ENCODE measurements at regions not wholly inside any gene's neighbourhood (a gene's known extent, or its start where the extent isn't known, plus 50 kb on each side); places are given as distances from the start of the nearest gene placed in this dataset.
"Not testable (repeated sequence)": the region's sequence is repeated elsewhere in the genome, so short reads cannot be mapped to it uniquely, and the experiment has no call there.

- H3K27ac ChIP-seq = no peak overlapping the region
- no peak overlapping the region for H3K4me3 ChIP-seq
- H3K27me3 ChIP-seq = peaks cover 4% of the 10 kb centered on the region
- no peaks in the 10 kb centered on the region for H3K4me1 ChIP-seq
- H3K9me3 ChIP-seq = no peaks in the 10 kb centered on the region
- TF ChIP-seq CTCF (IDR thresholded peaks at IDR 0.05) = no peak
- no peak for TF ChIP-seq EP300 (IDR thresholded peaks at IDR 0.05)
- TF ChIP-seq POLR2AphosphoS5 (IDR thresholded peaks at IDR 0.05) = no peak
- DNase-seq (ENCODE audit: low spot score in 2 of 2) = no peak
- 28% methylated on average over 12 of the region's 12 CpGs for WGBS
- H3K36me3 ChIP-seq = no peaks in the 10 kb centered on the region
Measured at GRCh38 chr6:163860287-163861081, 446.0 kb downstream of the QKI start.

GRCh38 chr6:163858870-163859269 is 444.4 kb downstream of the QKI start:
- not testable (repeated sequence) for H3K27me3 ChIP-seq; H3K27ac ChIP-seq; DNase-seq (ENCODE audit: low spot score in 2 of 2); H3K9me3 ChIP-seq; H3K4me3 ChIP-seq; H3K4me1 ChIP-seq; H3K36me3 ChIP-seq
- 94% methylated on average over 5 of the region's 5 CpGs for WGBS

GRCh38 chr6:163857421-163857820 is 442.9 kb downstream of the QKI start:
- Histone ChIP-seq H3K9me3 (peaks cover 2% of the 10 kb centered on the region), H3K4me1 (no peaks in the 10 kb centered on the region), H3K36me3 (no peaks in the 10 kb centered on the region), H3K27me3 (peaks cover 4% of the 10 kb centered on the region), H3K4me3 (no peak overlapping the region), H3K27ac (no peak overlapping the region)
- no peak for DNase-seq (ENCODE audit: low spot score in 2 of 2)
- 95% methylated on average over 2 of the region's 2 CpGs for WGBS
- TF ChIP-seq POLR2AphosphoS5 (IDR thresholded peaks at IDR 0.05) = no peak
- TF ChIP-seq EP300 (IDR thresholded peaks at IDR 0.05) = no peak
- TF ChIP-seq POLR2A (IDR thresholded peaks at IDR 0.05) = no peak
- TF ChIP-seq CTCF (IDR thresholded peaks at IDR 0.05) = no peak

- H3K36me3 ChIP-seq = no peaks in the 10 kb centered on the region
- H3K27me3 ChIP-seq = no peaks in the 10 kb centered on the region
- TF ChIP-seq CTCF (IDR thresholded peaks at IDR 0.05) (no peak), EP300 (IDR thresholded peaks at IDR 0.05) (no peak), POLR2A (IDR thresholded peaks at IDR 0.05) (no peak), POLR2AphosphoS5 (IDR thresholded peaks at IDR 0.05) (no peak)
- H3K27ac ChIP-seq = no peak overlapping the region
- H3K9me3 ChIP-seq = peaks cover 9% of the 10 kb centered on the region
- no peak overlapping the region for H3K4me3 ChIP-seq
- no peak for DNase-seq (ENCODE audit: low spot score in 2 of 2)
- no peaks in the 10 kb centered on the region for H3K4me1 ChIP-seq
Measured at GRCh38 chr6:163850874-163851273, 436.4 kb downstream of the QKI start.

GRCh38 chr6:163844761-163845160 is 430.2 kb downstream of the QKI start:
- 76% methylated on average over 3 of the region's 3 CpGs for WGBS
- no peak overlapping the region for H3K27ac ChIP-seq
- H3K4me3 ChIP-seq = no peak overlapping the region
- no peak for DNase-seq (ENCODE audit: low spot score in 2 of 2)
- H3K36me3 ChIP-seq = no peaks in the 10 kb centered on the region
- no peaks in the 10 kb centered on the region for H3K9me3 ChIP-seq
- H3K27me3 ChIP-seq = no peaks in the 10 kb centered on the region
- peaks cover 3% of the 10 kb centered on the region for H3K4me1 ChIP-seq
- TF ChIP-seq POLR2AphosphoS5 (IDR thresholded peaks at IDR 0.05) = no peak
- TF ChIP-seq POLR2A (IDR thresholded peaks at IDR 0.05) = no peak
- TF ChIP-seq EP300 (IDR thresholded peaks at IDR 0.05) = no peak
- no peak for TF ChIP-seq CTCF (IDR thresholded peaks at IDR 0.05)

- TF ChIP-seq CTCF (IDR thresholded peaks at IDR 0.05) = no peak
- no peak for TF ChIP-seq POLR2A (IDR thresholded peaks at IDR 0.05)
- TF ChIP-seq POLR2AphosphoS5 (IDR thresholded peaks at IDR 0.05) = no peak
- no peak for TF ChIP-seq EP300 (IDR thresholded peaks at IDR 0.05)
- H3K4me3 ChIP-seq = no peak overlapping the region
- H3K27ac ChIP-seq = no peak overlapping the region
- no peaks in the 10 kb centered on the region for H3K27me3 ChIP-seq
- WGBS = 91% methylated on average over 7 of the region's 7 CpGs
- no peaks in the 10 kb centered on the region for H3K9me3 ChIP-seq
- DNase-seq (ENCODE audit: low spot score in 2 of 2) = no peak
- no peaks in the 10 kb centered on the region for H3K36me3 ChIP-seq
- peaks cover 3% of the 10 kb centered on the region for H3K4me1 ChIP-seq
Measured at GRCh38 chr6:163844357-163844756, 429.8 kb downstream of the QKI start.
